ENCODE measurements at regions not wholly inside any gene's neighbourhood (a gene's known extent, or its start where the extent isn't known, plus 50 kb on each side); places are given as distances from the start of the nearest gene placed in this dataset.

DNA sequence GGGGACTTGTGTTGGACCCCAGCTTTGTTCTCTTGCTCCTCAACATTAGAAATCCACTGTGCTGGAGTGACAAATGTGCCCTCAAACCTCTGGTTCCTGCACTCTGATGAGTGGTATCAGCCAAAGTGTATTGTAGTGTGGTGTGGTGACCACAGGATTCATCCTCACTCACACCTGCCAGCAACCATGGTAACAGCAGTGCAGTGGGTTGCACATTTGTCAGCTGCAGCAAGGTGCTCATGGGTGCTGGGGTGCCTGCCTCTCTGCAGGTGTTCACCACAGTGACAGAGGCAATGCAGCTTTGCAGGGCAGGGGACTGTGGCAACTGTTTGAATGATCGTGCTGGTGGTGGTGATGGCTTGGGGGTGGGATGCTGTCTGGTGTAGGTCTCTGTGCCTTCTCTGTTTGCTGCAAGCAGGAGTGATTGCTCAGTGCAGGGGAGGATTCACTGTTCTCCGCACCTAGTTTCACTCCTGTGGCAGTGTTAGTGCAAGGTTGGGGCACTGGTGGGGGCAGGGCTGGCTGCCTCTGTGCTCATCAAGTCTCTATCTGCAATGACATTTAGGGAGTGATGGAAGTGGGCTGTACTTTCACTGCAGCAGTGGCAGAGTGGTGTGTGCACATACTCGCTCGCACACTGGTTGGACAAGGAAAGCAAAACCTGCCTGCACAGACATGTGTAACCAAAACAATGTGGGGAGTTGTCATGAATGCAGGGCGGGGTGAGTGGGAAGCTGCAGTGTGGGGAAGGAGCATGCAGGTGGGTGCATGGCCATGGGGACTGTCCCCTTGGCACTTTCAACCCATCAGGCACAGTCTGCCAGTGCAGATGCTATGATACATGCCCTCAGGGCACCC is 301.1 kb downstream of the PIK3C3 start:
- in situ Hi-C loops (cut with HindIII; ENCODE audit: low sequenced_read_pairs): no loop called here
- DNase-seq (ENCODE audit: low spot score): no peak

GRCh38 chr18:42258301-42258965 is 303.4 kb downstream of the PIK3C3 start:
- in situ Hi-C loops (cut with HindIII; ENCODE audit: low sequenced_read_pairs): no loop called here
- DNase-seq (ENCODE audit: low spot score): no peak

DNA sequence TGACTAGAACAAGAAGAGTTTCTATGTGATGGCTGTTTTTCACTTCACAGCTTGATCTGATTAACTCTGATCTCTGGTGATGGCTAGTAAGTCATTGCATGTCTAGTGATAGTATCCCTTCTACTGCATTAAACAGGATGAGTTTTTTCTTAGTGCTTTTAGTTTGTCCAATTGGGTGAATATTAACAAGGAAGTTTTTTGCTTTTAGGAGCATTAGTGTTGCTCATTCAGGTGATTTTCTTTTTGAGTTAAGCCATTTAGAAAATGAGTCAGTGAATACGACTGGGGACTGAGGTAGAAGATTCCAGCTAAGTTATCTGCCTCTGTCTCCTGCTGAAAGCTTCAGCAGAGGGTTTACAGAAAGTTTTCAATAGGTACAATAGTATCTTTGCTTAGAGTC is 306.7 kb downstream of the PIK3C3 start:
- DNase-seq (ENCODE audit: low spot score): no peak
- in situ Hi-C loops (cut with HindIII; ENCODE audit: low sequenced_read_pairs): no loop called here

GRCh38 chr18:42264497-42264896 is 309.5 kb downstream of the PIK3C3 start:
- in situ Hi-C loops (cut with HindIII; ENCODE audit: low sequenced_read_pairs): no loop called here
- no peak for DNase-seq (ENCODE audit: low spot score)

DNA sequence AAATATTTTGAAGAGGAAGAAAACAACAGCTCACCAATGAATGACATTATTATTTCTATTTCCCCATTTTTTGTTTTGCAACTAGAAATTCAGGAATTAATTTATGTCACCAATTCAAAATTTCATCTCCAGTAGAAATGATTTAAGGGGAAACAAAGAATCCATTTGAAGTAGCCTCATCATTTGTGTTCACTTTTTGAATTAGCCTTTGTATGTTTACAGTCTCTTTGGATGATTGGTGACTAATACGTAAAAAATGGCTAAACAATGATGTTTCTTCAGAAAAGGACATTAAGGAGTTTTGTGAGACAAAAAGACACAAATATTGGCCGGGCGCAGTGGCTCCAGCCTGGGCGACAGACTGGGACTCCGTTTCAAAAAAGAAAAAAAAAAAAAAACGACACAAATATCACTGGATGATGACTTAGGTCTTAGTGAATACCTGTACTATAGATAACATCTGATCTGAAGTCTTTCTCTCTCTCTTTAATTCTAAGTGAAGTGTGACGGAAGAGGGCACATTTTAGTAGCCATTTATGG is 313.2 kb downstream of the PIK3C3 start:
- no peak for DNase-seq (ENCODE audit: low spot score)
- in situ Hi-C loops (cut with HindIII; ENCODE audit: low sequenced_read_pairs): no loop called here

- peak; percentile 80 for DNase-seq (ENCODE audit: low spot score)
- in situ Hi-C loops (cut with HindIII; ENCODE audit: low sequenced_read_pairs): no loop called here
Observed at GRCh38 chr18:42268798-42269197, 313.8 kb downstream of the PIK3C3 start.

GRCh38 chr18:42271647-42272414 is 316.8 kb downstream of the PIK3C3 start:
- DNase-seq (ENCODE audit: low spot score): no peak
- in situ Hi-C loops (cut with HindIII; ENCODE audit: low sequenced_read_pairs): no loop called here

- DNase-seq (ENCODE audit: low spot score): no peak
- in situ Hi-C loops (cut with HindIII; ENCODE audit: low sequenced_read_pairs): no loop called here
Observed at GRCh38 chr18:42274488-42275137, 319.6 kb downstream of the PIK3C3 start.

GRCh38 chr18:42275138-42275535 is 320.1 kb downstream of the PIK3C3 start:
- in situ Hi-C loops (cut with HindIII; ENCODE audit: low sequenced_read_pairs): no loop called here

GRCh38 chr18:42275949-42276730 is 321.1 kb downstream of the PIK3C3 start:
- in situ Hi-C loops (cut with HindIII; ENCODE audit: low sequenced_read_pairs): no loop called here
- DNase-seq (ENCODE audit: low spot score): no peak

More at GRCh38 chr18:42275138-42275535, 320.1 kb downstream of the PIK3C3 start:
- DNase-seq (ENCODE audit: low spot score): no peak

GRCh38 chr18:42281124-42281523 is 326.1 kb downstream of the PIK3C3 start:
- no peak for DNase-seq (ENCODE audit: low spot score)
- in situ Hi-C loops (cut with HindIII; ENCODE audit: low sequenced_read_pairs): no loop called here

DNA sequence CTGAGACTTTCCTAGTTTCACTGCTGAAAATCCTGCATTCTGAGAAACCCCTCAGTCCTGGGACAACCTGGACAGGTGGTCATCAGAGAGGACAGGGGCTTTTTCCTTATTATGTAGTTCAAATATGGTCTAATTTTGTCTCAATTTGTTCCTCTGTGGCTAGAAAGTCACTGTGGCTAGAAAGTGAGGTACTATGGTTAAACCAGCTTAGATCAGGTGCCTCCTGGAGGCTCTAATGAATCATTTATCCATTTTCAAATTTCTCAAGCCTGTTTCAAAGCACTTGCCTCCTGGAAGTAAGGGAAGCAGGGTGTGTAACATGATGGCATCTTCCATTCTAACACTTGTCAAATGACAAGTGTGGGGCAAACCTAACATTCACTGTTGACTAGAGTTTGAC is 326.8 kb downstream of the PIK3C3 start:
- DNase-seq (ENCODE audit: low spot score): no peak
- in situ Hi-C loops (cut with HindIII; ENCODE audit: low sequenced_read_pairs): no loop called here

- DNase-seq (ENCODE audit: low spot score): peak; percentile 93
- in situ Hi-C loops (cut with HindIII; ENCODE audit: low sequenced_read_pairs): no loop called here
Observed at GRCh38 chr18:42287047-42287446, 332.0 kb downstream of the PIK3C3 start.

- no peak for DNase-seq (ENCODE audit: low spot score)
- in situ Hi-C loops (cut with HindIII; ENCODE audit: low sequenced_read_pairs): no loop called here
Observed at GRCh38 chr18:42288129-42288528, 333.1 kb downstream of the PIK3C3 start.

DNA sequence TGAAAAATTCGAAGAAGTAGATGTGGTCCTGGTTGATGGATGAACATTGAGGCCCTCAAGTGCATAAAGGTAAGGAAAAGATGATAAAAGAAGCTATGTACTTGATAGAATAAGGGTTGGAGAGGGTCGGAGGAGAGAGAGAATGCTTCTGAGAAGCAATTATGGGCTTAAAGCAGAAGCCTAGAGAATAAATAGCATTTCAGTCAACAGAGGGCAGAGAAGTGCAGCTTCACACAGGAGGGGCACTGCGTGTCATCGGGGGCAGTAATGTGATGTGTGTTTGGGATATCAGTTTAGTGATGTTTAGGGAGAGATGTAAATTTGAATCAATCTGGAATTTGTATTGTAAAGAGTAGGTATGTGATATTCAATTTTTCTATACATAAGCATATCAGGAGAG is 334.5 kb downstream of the PIK3C3 start:
- no peak for DNase-seq (ENCODE audit: low spot score)
- in situ Hi-C loops (cut with HindIII; ENCODE audit: low sequenced_read_pairs): no loop called here

- no peak for DNase-seq (ENCODE audit: low spot score)
- in situ Hi-C loops (cut with HindIII; ENCODE audit: low sequenced_read_pairs): no loop called here
Observed at GRCh38 chr18:42290318-42291307, 335.6 kb downstream of the PIK3C3 start.

DNA sequence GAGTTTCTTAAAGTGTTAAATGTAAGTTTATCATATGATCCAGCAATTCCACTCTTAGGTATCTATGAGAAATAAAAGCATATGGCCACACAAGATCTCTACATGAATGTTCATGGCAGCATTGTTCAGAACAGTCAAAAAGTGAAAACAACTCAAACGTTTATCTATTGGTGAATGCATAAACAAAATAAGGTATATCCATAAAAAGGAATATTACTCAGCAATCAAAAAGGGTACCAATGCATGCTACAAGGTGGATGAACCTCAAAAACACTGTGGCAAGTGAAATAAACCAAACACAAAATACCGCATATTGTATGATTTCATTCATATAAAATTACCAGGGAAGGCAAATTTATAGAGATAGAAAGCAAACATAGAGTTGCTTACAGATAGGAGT is 337.6 kb downstream of the PIK3C3 start:
- in situ Hi-C loops (cut with HindIII; ENCODE audit: low sequenced_read_pairs): no loop called here

More for the DNA sequence above, 337.6 kb downstream of the PIK3C3 start:
- no peak for DNase-seq (ENCODE audit: low spot score)

Data from G401 (cell line).